Fibroblast of mammary gland (primary cell): ENCODE measurements at regions not wholly inside any gene's neighbourhood (a gene's known extent, or its start where the extent isn't known, plus 50 kb on each side); places are given as distances from the start of the nearest gene placed in this dataset.

Source experiments
- DNase-seq: peaks from one replicate; pipeline ENCODE4 v3.0.0-alpha.2; 2010; ENCODE audit warnings: low read depth
- H3K4me3 ChIP-seq: 2 replicates; pipeline ENCODE4 v1.5.1; 2011; ENCODE audit warnings: low read depth, mild to moderate bottlenecking, low read length, moderate library complexity; ENCODE audit not compliant: control insufficient read depth
- TF ChIP-seq, protein P1 (sequence below): conservative IDR thresholded peaks from 2 replicates; pipeline ENCODE4 v1.5.1; 2011; ENCODE audit warnings: low read depth, low read length, inconsistent platforms; ENCODE audit not compliant: control insufficient read depth, insufficient read depth

DNA sequence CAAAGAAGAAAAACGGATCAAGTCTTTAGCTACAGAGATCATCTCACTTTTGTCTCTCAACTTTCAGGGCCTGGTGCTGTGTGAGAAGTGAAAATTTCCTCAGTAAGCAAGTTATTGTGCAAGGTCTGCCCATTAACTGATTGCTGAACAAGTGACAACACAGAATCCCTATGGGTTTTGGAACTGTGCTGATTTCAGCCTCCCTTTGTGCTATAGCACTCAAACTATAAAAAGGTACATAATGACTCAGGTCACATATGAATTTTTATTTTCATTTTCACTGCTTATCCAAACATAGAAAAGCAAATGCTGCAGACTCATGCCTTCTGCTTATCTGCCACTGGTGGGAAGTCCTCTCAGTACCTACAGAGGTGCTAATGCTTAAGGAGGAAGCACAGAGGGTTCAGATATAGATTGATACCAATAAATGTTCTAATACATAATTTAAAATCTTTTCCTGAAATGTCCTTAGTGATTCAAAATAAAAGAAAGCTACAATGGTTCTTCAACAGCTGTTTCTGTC is 576.2 kb upstream of the CT83 start:
- H3K4me3 ChIP-seq, result no peak overlapping the region
- DNase-seq, result no peak
- TF ChIP-seq, protein P1, sequence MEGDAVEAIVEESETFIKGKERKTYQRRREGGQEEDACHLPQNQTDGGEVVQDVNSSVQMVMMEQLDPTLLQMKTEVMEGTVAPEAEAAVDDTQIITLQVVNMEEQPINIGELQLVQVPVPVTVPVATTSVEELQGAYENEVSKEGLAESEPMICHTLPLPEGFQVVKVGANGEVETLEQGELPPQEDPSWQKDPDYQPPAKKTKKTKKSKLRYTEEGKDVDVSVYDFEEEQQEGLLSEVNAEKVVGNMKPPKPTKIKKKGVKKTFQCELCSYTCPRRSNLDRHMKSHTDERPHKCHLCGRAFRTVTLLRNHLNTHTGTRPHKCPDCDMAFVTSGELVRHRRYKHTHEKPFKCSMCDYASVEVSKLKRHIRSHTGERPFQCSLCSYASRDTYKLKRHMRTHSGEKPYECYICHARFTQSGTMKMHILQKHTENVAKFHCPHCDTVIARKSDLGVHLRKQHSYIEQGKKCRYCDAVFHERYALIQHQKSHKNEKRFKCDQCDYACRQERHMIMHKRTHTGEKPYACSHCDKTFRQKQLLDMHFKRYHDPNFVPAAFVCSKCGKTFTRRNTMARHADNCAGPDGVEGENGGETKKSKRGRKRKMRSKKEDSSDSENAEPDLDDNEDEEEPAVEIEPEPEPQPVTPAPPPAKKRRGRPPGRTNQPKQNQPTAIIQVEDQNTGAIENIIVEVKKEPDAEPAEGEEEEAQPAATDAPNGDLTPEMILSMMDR, result no peak

DNA sequence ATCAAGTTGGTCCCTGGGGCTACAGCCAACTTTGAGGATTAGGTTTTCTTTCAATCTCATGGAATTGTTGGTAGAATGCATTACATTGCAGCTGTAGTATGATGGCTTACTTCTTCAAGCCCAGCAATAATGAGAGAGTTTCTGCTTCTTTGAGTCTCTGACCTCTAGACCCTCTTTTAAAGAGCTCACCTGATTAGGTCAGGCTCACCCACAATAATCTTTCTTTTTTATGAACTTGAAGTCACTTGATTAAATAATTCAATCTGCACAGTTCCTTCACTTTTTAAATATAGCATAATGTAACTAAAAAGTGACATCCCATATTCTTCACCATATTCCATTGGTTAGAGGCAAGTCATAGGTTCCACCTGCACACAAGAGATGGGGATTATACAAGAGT is 547.5 kb upstream of the CT83 start:
- no peak overlapping the region for H3K4me3 ChIP-seq
- no peak for DNase-seq
- TF ChIP-seq, protein P1, result no peak

- TF ChIP-seq, protein P1, result no peak
- no peak for DNase-seq
- no peak overlapping the region for H3K4me3 ChIP-seq
Measured at GRCh38 chrX:117002981-117003380, 540.2 kb upstream of the CT83 start.

DNA sequence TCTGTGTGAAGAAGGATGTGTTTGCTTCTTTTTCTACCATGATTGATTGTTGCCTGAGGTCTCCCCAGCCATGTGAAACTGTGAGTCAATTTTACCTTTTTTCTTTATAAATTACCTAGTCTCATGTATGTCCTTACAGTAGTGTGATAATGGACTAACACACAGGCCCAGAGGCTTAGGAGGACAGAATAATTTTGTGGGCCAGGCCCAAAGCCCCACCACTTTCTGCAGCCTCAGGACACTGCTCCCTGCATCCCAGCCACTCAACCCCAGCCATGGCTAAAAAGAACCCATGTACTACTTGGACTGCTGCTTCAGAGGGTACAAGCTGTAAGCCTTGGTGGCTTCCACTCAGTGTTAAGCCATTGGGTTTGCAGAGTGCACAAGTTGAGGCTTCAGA is 512.7 kb upstream of the CT83 start:
- DNase-seq, result no peak
- TF ChIP-seq, protein P1, result no peak
- H3K4me3 ChIP-seq, result no peak overlapping the region

DNA sequence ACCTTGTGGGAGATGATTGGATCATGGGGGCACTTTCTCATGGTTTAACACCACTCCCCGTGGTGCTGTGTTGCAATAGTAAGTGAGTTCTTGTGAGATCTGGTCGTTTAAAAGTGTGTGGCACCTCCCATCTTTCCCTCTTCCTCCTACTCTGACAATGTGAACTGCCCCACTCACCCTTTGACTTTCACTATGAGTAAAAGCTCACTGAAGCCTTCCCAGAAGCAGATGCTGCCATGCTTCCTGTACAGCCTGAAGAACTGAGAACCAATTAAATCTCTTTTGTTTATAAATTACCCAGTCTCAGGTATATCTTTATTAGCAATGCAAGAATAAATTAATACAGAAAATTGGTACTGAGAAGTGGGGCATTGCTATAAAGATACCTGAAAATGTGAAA is 509.6 kb upstream of the CT83 start:
- DNase-seq, result no peak
- no peak overlapping the region for H3K4me3 ChIP-seq
- TF ChIP-seq, protein P1, result no peak

- H3K4me3 ChIP-seq, result no peak overlapping the region
- TF ChIP-seq, protein P1, result peak; percentile 10
- DNase-seq, result peak; percentile 13
Measured at GRCh38 chrX:116961872-116962582, 499.3 kb upstream of the CT83 start.
